HL-60 (cell line): ENCODE measurements at regions not wholly inside any gene's neighbourhood (a gene's known extent, or its start where the extent isn't known, plus 50 kb on each side); places are given as distances from the start of the nearest gene placed in this dataset.

Experiments used
- POLR2AphosphoS5 ChIP-seq: IDR thresholded peaks from 2 replicates; pipeline ENCODE4 v1.6.1; 2012; ENCODE audit warnings: low read depth
- TF ChIP-seq, protein P1 (sequence below): IDR thresholded peaks from one replicate; pipeline ENCODE4 v1.5.1; 2011; ENCODE audit warnings: low read length, control low read depth, inconsistent platforms; ENCODE audit not compliant: insufficient read depth

DNA sequence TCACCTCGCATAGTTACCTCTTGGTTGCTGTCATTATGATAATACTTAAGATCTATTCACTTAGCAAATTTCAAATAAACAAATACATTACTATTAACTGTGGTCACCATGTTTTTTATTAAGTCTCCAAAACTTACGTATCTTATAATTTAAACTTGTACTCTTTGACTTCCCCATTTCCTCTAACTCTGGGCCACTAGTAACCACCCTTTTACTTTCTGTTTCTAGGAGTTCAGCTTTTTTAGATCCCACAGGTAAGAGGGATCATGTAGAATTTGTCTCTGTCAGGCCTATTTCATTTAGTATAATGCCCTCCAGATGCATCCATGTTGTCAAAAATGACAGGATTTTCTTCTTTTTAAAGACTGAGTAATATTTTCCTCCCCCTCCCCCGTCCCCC lies 212.4 kb upstream of the C11orf87 start:
- TF ChIP-seq POLR2AphosphoS5 = no peak
- TF ChIP-seq, protein P1, sequence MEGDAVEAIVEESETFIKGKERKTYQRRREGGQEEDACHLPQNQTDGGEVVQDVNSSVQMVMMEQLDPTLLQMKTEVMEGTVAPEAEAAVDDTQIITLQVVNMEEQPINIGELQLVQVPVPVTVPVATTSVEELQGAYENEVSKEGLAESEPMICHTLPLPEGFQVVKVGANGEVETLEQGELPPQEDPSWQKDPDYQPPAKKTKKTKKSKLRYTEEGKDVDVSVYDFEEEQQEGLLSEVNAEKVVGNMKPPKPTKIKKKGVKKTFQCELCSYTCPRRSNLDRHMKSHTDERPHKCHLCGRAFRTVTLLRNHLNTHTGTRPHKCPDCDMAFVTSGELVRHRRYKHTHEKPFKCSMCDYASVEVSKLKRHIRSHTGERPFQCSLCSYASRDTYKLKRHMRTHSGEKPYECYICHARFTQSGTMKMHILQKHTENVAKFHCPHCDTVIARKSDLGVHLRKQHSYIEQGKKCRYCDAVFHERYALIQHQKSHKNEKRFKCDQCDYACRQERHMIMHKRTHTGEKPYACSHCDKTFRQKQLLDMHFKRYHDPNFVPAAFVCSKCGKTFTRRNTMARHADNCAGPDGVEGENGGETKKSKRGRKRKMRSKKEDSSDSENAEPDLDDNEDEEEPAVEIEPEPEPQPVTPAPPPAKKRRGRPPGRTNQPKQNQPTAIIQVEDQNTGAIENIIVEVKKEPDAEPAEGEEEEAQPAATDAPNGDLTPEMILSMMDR = no peak
